Globus pallidus (tissue), 1 donor: ENCODE measurements at regions not wholly inside any gene's neighbourhood (a gene's known extent, or its start where the extent isn't known, plus 50 kb on each side); places are given as distances from the start of the nearest gene placed in this dataset.

Source experiments
- DNase-seq: peaks from one replicate; pipeline ENCODE4 v3.0.0-alpha.2; 2015; ENCODE audit warnings: low spot score

DNA sequence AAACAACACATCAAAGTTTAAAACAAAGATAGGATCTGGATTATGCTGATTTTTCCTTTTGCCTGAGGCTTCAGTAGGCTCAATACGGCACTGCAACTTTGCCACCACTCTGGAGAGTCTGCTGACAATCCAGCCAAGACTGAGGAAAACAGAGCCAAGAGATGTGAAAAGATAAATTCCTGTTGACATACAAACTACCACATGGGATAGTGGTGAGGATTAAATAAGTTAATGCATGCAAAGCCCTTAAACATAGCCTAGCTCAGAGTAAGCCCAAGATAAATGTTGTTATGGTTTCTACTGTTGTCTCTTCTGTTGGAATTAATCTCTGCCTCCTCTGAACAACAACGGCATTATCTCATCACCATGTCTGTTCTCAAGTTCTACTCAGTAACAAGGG, 245.9 kb upstream of the LMCD1 start:
- no peak for DNase-seq

DNA sequence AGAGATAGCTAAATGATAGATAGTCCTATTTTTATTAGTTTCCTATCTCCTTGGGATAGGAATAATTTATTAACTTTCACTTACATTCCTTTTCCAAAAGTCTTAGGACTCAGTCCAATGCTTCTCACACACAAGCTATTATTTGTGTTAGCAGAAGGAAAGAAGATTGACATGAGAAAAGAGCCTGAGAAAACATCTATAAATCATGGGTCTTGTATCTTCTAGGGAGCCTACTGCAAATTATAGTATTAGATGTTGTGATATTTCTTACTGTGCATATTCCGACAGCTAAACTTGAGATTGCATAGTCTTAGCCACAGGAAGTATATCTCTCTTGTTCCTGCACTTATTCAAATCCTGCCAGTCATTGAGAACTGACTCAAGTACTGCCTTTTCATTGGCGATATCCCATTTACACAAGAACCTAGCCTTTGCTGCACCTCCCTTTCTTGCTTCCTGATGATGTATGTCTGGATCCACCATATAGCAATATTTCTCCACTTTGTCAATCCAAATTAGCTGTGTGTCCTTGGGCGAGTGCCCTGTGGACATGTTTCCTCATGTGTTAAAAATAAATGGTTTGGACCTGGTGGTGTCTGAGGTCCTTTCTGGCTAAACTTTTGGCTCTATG, 245.1 kb upstream of the LMCD1 start:
- no peak for DNase-seq

DNA sequence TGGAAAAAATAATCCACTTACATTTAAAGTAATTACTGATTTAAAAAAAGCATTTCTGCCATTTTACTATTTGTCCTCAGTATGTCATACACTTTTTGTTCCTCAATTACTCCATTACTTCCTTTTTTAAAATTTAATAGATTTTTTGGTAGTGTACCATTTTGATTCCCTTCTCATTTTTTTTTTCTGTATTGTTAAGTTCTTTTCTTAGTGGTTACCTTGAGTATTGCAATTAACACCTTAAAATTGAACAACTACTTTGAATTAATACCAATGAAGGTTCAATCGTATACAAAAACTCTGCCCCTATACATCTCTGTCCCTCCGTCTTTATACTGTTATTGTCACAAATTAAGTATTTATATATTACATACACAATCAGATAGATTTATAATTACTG, 240.6 kb upstream of the LMCD1 start:
- no peak for DNase-seq

DNA sequence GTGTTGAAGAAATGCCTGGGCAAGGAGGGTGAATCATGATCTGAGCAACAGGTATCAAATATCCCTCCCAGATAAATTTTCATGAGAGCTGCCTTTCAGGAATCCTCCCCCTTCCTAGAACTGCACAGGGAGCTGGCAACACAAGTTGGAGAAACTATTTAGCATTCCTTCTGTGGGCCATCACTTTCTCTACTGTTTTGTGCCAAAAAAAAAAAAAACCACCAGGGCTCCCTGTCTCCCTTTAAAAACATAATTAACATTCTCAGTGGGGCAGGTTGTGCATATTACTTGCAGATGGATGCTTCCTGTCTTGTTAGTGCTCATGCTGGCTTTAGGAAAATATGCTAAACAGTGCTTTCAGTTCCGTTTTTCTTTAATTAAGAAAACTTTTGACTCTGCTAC, 234.9 kb upstream of the LMCD1 start:
- DNase-seq = peak; percentile 31

DNA sequence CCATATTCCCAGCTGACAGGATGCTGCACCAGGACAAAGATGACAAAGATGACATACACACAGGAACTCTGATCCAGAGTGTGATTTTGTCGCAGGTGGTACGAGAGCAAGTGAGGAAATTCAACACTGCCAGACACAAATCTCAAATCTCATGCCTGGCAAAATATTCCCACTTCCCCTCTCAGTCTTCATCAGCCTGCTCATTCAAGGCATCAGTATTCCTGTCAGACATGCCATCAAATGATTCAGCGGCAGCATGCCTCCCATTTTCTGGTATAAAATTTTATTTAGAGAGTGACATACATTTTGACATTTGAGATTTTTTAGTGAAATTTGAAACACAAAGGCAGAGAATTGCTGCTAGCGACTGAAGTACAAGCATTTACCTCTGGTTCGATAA, 228.1 kb upstream of the LMCD1 start:
- no peak for DNase-seq

DNA sequence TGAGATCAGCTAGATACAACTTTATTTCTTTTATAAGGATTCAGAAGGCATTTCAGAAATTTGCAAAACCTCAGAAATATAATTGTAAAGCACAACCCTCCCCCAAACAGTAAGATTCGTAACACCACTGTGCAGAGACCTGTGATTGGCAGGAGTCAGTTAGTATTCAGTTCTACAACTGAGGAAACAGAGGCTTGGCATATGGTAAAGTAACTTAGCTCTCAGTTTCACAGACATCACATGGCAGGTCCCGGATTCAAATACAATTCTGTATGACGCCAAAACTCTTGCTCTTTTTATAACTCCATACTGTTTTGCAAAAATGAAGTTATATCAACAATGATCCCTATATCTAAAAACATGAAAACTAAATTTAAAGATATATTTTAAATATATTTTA, 225.6 kb upstream of the LMCD1 start:
- DNase-seq = no peak

DNA sequence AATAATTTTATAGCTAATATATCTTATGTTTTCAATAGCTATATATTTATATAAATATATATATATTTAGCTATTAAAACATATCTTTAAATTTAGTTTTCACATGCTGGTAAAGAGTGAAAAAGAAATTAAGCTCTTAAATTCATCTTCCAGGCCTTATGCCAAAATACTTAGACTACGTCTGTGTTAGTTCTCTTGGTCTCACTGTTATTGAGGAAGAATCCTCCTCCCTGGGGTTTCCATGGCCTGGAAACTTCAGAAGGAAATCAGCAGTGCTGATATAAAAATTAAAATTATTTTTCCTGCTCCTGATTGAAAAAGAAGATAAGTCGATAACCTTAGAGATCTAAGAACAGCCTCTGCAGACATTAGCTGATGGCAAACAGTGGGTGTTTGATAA, 225.1 kb upstream of the LMCD1 start:
- no peak for DNase-seq

DNA sequence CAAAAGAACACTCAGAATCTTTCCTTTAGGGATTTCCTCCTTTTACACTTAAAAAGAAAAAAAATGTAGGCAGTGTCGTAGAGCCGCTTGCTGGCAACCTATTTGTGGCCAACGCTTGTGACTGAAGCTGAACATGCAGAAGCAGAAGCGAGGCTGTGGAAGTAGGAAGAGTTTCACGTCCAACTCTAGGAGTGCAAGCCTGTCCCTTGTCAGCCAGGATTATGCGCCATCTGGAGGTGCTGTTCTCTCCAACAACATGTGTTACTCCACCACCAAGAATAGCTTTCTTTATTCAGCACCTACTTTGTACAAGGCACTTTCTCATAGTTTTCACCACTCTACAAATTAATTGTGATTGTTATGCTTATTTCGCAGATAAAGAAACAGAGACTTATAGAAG, 223.2 kb upstream of the LMCD1 start:
- DNase-seq = no peak

DNA sequence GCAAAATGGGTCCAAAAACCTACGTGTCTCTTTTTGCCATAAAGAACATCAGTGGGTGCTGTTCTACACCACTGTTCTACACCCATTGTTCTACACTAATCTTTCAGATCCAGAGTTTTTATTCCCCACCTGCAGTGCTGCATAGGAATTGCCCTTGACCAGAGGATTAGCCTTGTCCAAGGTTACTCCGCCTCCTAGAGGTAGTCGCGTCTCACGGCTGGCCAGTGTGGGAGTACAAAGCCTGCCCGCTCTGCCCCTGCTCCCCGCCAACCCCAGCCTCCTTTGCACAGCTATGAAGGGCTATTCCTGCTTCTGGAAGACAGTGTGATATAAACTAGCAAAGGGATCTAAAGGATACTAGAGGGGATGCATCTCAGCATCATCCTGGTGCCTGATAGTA, 222.1 kb upstream of the LMCD1 start:
- no peak for DNase-seq

DNA sequence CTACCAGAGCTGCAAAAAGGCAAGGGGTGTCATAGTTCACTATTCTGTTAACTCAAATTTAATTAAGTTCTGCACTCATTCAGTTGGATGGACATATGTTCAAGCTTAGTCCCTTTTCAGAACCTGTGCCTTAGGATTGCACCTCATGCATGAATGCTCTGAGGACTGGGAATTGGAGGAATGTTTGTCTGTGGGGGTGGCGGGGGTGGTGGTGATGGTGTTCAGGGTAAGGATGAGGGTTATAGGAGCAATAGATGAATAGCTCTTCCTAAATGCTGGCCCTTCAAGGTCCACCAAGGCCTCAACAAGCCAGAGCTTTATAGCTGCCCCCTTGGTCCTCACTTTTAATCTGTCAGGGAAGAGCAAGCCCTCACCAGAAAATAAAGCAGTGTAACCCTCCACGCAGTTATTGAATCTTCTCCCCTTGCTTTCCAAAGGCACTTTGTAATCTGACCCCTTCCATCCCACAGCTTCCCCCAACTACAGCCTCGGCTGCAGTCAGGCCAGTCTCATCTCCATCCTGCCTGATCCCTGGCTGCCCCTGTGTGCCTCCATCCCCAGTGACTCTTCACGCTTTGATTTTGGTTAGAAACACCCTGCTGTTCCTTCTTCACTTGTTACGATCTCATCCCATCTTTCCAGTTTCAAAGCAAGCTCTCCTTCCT, 221.6 kb upstream of the LMCD1 start:
- DNase-seq = no peak

DNA sequence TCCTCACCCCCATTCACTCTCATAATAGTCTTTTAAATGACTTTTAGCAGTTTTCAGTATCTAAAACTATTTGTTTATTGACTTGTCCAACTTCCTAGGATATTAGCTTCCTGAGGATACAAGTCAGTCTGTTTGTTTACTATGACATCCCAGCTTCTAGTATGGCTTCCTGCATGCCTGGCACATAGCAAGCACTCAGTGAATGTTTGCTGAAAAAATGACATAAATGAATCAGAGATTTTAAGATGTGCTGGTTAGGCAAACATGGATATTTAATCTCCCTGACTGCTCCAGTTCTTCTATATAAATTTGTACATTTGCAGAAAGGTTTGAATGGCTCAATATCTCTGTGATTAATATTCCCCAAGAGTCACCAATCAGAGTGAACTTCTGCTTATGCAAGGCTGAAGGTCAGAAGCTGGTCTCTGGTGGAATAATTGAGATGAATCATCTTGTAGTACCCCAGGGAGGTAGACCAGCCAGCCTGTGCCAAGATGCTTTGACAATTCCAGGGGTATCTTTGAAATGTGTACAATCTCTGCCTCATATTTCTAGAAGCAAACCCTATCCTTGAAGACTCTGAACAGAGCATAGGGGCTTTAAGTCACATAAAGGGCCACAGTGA, 219.0 kb upstream of the LMCD1 start:
- no peak for DNase-seq

DNA sequence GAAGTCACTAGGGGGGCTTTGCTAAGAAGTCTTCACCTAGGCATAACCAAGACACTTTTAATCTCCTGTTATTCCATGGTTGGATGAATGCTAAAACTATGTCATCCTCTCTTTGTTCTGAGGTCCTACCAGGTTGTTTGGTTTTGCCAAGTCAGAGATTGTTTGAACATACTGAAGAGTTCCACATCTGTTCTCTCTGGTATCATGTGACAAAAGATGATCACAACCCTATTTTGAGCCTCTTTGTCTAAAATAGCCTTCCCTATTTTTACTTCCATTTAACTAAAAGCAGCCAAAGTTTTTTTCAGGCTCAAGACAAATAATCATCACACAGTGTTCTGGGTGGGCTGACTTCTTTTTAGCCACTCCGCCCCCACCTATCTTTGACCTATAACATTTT, 218.4 kb upstream of the LMCD1 start:
- DNase-seq = no peak

DNA sequence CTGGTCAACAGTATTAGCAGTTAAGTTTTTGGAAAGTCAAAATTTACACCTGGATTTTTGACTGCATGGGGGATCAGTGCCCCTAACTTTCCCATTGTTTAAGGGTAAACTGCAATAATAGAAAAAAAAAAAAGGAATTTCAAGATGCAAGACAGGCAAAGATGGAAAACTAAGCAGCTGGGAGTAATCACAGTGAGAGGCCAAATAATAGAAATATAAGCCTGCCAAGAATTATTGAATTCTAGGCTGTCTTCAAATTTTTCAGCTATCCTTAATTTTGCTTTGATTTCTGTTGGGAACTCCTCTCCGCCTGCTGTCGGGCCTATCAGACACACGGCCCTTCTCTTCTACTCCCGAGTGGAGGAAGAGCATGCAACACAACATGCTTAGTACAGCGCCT, 215.5 kb upstream of the LMCD1 start:
- DNase-seq = no peak

DNA sequence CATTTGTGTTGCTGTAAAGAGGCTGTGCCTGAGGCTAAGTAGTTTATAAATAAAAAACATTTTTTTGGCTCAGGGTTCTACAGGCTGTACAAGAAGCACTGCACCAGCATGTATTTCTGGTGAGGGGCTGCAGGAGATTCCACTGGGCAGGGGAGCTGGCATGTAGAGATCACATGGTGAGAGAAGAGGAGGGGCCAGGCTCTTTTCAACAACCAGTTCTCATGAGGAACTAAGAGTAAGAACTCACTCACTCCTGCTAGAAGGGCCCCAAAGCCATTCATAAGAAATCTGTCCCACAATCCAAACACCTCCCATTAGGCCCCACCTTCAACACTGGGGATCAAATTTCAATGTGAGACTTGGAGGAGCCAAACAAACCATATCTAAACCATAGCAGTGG, 214.9 kb upstream of the LMCD1 start:
- no peak for DNase-seq

DNA sequence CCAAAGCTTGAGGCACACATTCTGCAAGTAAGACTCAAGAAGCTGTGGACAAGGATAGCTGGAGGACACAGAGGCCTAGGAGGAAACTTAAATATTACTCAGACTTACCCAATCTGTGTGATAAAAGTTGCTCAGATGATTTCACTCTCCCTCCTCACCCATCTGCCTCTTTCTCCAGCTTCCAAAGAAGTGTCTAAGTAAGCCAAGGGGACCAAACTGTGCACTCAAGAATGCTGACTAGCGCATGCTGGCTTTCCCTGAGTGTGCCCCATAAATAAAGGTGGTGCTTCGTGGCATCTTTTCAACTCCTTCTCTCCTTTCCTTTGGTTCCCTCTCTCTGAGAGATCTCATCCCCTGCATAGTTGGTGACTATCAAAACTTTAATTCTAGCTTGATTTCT, 211.0 kb upstream of the LMCD1 start:
- no peak for DNase-seq

DNA sequence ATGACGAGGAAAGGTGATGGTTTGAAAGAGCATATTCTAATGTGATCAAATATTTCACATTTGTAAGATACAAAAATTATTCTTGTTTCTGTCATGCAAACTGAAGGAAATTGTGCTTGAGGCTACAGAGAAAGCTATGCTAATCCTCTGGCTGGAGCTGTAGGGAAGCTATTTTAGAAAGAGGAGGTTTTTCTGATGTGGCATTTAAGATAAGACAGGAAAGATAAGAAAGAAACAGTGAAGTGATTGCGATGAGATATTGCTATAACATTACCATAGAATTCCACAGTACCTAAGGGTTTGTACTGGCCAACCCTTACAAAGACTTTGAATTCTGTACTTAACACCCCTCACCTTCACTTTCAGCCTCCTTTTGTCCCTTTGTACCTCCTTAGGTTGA, 205.2 kb upstream of the LMCD1 start:
- no peak for DNase-seq

DNA sequence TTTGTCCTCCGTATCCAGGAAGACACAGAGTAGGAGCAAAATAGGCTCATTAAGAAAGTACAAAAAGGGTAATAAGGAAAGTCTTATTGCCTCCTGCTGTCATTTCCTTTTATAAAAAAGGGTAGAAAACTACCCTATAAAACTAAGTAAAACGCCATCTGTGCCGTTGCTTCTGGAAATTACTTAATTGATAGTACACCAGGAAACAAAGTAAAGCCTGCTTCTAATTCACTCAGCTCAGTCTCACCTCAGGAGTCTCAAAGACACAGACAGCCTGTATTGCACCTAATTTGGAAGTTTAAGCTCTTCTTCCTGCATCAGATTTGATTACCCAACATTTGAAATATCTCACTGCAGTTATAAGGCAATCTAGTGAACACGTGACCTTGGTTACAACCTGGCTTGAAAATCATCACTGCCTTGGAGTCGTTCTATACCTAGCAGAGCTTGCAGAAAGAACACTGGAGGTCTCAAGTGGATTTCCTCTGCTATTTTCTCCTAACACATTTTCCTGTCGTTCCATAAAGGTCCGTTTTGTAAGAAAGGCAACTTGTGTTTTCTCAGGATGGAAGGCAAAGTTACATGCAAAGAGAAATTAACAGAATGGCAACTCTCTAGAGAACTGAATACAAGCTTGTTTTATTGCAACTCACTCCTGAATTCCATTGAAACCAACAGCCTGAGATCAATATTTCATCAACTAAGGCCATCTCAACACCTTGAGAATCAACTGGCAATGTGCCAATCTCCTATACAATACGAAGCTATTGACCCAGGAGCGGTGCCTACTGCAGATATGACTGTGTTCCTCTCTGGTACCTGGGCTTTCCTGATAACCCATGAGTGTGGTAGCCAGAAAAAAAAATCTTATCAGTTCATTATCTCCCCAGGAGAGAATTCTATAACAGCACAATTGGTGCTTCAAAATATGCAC, 203.3 kb upstream of the LMCD1 start:
- no peak for DNase-seq

DNA sequence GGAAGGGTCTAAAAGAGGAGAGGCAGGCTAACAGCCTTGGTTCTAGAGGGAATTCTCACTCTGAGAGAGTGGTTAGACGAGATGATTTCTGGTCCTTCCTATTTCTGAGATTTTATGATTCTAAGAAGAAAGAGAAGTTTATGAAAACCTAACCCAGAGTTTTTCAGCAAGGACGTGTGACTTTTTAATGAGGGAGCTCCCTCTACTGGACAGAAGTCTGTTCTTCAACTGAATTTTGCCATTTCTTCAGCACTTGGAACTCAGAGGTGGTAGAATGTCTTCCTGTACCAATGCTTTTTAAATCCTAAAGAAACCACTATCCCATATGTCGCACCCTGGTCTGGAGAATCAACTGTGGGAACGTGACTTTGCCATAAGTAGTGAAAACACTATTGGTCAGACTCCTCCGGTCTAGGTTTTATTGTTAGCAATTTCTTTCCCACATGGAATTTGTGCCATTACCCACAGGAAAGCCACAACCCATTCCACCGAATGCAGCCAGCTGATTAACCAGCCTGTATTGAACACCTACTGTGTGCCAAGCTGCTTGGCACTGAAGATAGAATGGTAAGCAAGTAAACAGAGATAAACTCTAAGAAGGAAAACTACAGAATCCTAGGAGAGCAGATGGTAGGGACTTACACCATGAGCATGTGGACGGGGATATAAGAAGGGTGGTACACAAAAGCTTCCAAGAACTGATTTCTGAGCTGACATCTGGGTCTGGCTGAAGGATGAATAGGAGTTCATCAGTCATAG, 199.5 kb upstream of the LMCD1 start:
- DNase-seq = peak; percentile 36

DNA sequence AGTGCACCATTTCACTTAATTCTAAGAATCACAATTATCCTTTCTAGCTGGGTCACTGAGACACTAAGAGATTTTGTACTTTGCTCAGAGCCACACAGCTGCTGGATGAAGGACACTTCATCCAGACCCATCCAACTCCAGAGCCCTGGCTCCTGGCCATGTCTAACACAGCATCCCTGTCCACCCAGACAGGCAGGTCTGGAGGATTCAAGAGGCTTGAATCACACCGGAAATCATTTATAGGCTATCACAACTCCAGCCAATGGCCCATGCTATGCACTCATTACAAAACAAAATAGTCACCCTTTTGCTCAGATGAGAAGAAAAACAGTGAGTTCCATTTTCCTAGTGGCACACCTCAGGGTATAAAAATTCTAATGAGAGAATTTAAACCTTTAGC, 198.2 kb upstream of the LMCD1 start:
- no peak for DNase-seq

DNA sequence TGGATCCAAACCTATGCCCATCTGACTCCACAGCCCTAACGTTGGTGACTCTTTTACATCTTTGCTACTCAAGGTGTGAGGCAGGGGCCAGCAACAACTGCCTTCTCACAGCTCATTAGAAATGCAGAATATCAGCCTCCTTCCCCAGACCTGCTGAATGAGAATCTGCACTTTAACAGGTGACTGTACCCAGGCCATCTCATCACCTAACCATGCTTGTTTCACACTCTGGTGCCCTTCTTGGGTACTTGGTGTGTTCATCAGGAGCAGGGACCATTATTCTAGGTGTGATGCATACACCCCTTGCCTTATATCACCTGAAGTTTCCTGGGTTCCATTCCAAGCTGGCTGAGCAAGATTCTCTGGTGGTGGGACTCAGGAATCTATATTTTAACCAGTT, 196.3 kb upstream of the LMCD1 start:
- no peak for DNase-seq

DNA sequence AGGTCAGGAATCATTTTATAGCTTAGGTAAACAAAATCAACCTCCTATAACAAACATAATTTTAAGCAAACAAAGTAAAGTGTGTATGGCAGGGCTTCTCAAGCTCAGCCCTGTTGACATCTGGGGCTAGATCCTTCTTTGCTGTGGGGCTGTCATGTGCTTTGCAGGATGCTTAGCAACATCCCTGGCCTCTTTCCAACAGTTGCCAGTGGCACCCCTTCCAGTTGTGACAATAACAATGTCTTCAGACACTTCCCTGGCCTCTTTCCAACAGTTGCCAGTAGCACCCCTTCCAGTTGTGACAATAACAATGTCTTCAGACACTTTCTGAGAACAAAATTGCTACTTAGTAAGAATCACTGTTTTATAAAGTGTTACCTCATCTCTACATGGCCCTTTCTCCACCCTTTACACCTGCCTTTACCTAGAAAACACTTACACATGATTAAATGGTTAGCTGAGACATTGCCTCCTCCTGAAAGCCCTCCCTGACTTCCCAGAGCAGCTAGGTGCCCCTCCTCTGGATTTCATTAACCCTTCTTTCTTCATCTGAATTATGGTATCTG, 194.0 kb upstream of the LMCD1 start:
- peak; percentile 45 for DNase-seq

DNA sequence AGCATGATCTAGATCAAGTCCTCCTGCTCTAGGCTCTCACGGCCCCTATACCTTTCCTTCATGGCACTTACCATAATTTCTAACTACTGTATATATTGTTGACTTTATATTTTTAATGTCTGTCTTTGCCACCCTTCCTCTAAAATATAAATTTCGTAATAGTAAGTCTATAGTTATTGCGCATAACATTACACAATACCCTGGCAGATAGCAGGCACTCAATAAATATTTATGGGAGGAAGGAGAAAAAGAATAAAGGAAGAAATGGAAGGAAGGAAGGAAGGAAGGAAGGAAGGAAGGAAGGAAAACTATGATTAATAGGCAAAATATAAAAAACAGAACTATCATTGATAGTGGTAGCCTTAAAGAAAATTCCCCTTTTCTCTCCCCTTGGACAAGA, 190.3 kb upstream of the LMCD1 start:
- DNase-seq = no peak
